HG03378 (cell line): ENCODE measurements at regions not wholly inside any gene's neighbourhood (a gene's known extent, or its start where the extent isn't known, plus 50 kb on each side); places are given as distances from the start of the nearest gene placed in this dataset.
"Not testable (repeated sequence)": the region's sequence is repeated elsewhere in the genome, so short reads cannot be mapped to it uniquely, and the experiment has no call there.

Experiments
- ATAC-seq: cut with Tn5 transposase; IDR thresholded peaks from one replicate; pipeline ENCODE4 v1.9.1; 2021; ENCODE audit warnings: mild to moderate bottlenecking, moderate library complexity; ENCODE audit not compliant: unreplicated experiment

DNA sequence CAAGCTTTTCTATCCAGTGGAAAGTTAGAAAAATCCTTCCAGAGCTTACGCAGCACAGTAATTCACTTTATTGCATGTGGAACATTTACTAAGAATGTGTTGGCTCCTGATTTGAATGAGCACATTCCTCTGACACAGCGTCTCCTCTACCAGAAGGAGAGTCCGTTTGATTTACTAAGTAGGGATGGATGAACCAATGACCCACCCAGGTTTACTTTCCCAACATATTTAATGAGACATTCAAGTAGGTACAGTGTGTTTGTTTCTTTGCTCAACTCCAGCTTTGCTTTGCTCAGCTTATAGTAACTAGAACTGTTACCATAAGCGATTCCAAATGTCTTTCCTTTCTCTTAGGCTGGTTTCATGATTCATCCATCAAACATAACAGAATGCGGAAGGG is 161.7 kb downstream of the SMARCA1 start:
- no peak for ATAC-seq

DNA sequence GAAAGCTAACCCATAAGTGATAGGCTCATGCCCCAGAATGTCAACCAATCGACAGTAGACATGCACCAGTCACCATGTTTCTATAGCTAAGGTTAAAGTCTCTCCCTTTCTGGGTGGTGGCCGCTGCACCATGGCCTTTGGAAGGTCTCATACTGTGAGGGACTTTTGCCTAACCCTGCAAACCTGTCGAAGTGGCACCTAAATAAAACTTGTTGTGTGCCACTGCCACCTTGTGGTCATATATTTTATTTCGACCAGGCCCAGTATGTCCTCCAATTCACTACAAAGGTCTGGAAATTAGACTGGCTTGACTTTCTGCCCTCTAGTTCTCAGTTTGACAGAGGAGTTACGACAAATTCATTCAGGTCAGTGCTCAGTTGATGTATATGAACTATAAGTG is 163.1 kb downstream of the SMARCA1 start:
- peak; percentile 94 for ATAC-seq

DNA sequence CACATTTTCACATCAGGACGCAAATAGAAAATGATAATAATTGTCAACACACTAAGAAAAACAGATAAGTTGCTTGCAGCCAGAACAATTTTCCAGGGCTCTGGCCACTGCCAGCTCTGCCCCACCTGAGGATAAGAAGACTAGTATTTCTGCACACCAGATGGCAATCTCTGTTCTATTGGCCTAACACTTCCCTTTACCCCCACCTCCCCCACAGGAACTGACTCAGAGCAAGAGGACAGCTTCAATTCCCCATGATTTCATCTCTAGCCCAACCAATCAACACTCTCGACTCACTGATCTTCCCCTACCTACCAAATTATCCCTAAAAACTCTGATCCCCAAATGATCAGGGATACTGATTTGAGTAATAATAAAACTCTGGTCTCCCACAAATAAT is 164.0 kb downstream of the SMARCA1 start:
- no peak for ATAC-seq

DNA sequence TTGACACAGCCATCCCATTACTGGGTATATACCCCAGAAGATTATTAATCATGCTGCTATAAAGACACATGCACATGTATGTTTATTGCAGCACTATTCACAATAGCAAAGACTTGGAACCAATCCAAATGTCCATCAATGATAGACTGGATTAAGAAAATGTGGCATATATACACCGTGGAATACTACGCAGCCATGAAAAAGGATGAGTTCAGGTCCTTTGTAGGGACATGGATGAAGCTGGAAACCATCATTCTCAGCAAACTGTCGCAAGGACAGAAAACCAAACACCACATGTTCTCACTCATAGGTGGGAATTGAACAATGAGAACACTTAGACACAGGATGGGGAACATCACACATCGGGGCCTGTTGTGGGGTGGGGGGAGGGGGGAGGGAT is 165.9 kb downstream of the SMARCA1 start:
- ATAC-seq: not testable (repeated sequence)

DNA sequence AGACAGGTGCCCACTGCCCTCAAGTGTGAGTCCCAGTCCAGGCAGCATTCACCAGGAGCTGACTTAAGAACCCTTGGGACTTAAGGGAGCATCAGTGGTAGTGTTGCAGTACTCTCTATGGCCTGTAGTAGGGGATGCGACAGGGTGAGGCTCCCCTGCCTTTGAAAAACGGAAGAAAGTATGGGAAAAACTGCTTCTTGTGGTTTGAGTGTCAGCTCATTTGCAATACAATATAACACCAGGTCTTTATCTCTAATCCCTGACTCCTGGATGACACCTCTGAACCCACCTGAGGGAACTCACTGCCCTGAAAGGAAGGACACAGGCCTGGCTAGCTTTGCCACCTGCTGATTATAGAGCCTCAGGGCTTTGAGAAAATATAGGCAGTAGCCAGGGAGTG is 176.0 kb downstream of the SMARCA1 start:
- peak; percentile 63 for ATAC-seq

DNA sequence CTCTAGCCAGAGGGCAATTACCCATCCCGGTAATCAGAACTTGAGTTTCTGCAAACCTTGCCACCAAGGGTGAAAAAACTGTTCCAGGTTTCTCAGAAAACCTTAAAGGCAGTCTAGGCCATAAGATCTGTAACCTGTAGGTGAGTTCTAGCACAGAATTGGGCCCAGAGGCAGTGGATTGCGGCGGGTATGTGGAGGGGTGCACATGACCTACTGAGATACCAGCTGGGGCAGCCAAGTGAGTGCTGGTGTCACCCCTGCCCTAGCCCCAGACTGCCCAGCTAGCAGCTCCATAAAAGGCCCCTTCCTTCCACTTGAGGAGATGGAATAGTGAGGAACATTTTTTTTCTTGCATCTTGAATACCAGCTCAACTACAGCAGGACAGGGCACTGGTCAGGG is 176.7 kb downstream of the SMARCA1 start:
- ATAC-seq: no peak

GRCh38 chrX:129337264-129337663 is 186.0 kb downstream of the SMARCA1 start:
- not testable (repeated sequence) for ATAC-seq

DNA sequence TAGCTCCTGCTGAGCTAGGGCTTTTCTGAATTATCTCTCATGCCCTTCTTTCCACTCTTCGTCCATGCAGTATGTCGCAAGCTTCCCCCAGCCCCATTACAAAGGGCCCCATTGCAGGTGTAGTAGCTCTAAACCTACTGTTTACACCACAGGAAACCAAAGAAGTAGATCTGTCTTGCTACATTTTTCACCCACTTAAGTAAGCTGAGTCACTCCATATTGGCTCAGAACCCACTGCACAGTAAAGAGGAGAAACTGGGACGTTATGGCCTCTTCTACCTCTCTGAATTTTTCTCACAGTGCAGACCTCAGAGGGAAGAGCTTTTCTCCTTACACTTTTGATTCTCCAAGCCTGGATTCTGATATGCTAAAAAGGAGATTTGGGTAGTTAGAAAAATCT is 200.2 kb downstream of the SMARCA1 start:
- ATAC-seq: no peak

GRCh38 chrX:129318375-129318774 is 204.9 kb downstream of the SMARCA1 start:
- no peak for ATAC-seq

DNA sequence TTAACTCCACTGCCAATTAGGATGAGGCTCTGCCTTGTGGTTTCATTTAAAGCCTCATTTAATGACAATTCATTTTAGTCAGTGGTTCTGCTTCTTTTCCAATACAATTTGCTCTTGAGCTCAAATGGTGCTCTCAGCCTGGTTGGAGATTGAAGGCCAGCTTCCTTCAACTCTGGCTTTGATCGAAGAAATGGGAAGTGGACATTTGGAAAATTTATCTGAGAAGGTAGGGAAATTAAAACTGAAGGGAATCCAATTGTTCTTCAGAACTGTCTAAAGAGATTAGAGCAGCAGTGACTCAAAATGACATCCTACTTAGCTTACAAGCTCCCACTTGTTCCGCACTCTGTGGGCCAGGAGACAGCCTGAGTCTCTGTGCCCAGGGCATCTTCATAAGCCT is 206.8 kb downstream of the SMARCA1 start:
- ATAC-seq: no peak

- ATAC-seq: no peak
Measured at GRCh38 chrX:129310000-129310399, 213.3 kb downstream of the SMARCA1 start.

DNA sequence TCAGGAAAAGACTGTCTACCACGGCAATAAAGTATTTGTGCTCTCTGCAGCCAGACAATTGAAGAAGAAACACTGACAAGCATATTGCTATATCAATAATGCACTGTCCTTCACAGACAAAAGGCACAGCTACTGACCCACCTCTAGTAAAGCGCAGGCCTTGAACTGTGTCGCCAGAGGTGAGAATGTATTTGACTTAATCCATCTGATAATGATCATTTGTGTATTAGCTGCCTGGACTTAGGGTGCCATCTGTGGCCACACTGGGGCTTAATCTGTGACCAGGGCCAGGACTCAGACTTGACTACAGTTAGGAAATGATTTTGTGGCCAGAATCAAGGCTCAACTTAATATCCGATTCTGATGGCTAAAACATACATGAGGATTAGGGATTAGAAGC is 260.4 kb downstream of the SMARCA1 start:
- ATAC-seq: no peak

DNA sequence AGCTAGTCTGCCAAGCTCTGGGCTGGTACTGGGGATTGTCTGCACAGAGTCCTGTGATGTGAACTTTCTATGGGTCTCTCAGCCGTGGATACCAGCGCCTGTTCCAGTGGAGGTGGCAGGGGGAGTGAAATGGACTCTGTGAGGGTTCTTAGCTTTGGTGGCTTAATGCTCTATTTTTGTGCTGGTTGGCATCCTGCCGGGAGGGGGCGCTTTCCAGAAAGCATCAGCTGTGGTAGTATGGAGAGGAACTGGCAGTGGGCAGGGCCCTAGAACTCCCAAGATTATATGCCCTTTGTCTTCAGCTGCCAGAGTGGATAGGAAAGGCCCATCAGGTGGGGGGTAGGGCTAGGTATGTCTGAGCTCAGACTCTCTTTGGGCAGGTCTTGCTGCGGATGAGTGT is 267.8 kb downstream of the SMARCA1 start:
- not testable (repeated sequence) for ATAC-seq

DNA sequence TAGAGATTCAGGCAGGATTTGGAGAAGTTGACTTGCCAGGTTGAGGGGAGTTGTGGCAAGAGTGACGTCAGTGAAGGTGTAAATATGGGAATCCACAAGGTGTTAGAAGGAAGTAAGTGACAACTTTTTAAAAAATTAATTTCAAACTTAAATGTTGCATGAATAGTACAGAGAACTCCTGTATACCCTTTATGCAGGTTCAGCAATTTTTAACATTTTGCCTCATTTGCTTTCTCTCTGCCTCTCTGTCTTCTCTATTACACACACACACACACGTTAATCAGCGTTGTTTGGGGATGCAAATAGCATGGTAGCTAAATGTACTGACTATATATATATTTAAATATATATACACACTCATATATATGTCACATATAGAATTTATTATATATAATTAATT is 273.7 kb downstream of the SMARCA1 start:
- no peak for ATAC-seq

GRCh38 chrX:129247642-129248041 is 275.6 kb downstream of the SMARCA1 start:
- ATAC-seq: no peak

DNA sequence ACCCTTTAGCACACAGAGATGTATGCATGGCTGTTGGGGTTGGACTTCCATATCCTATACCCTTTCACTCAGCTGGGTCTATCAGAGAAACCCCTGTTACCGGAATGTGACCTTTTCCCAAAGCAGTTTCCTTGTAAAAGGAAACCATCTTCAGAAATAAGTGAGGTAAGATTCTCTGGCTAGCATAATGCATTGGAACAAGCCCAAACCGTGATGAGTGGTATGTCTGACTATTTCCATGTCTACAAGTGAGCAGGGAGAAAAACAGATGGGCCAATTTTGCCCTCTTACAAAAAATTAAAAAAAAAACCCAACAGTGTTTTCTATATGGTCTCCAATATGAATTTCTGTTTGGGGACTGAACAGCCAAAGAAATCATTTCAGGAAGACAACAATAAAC is 283.9 kb downstream of the SMARCA1 start:
- ATAC-seq: no peak

DNA sequence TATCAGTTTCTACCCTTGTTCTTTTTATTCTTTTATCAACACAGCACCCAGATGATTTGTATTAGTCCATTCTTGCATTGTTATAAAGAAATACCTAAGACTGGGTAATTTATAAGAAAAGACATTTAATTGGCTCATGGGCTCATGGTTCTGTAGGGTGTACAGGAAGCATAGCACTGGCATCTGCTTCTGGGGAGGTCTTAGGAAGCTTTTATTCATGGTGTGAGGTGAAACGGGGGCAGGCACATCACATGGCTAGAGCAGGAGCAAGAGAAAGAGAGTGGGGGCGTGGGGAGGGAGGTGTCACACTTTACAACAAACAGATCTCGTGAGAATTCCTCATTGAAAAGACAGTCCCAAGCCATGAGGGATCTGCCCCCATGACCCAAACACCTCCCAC is 285.3 kb downstream of the SMARCA1 start:
- no peak for ATAC-seq

DNA sequence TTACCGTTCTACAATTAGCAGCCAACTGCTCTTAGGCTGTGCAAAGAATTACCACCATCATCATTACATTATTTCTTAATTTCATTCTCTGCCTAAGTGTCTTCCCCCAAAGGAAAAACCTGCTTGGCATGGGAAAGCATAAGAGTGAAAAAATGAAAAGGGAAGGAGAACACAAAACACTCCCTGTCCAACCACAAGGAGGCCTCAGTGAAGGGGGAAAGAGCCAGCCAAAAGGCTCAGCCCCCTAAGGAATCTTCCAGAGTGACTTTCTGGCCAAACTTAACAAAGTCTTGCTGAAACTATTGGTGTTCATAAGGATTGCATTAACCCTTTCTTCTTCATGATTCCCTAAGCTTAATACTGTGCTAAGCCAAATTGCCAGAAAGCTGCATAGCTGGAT is 287.4 kb downstream of the SMARCA1 start:
- ATAC-seq: no peak

- no peak for ATAC-seq
Measured at GRCh38 chrX:129233786-129234185, 289.5 kb downstream of the SMARCA1 start.

- ATAC-seq: no peak
Measured at GRCh38 chrX:129230850-129231512, 292.3 kb downstream of the SMARCA1 start.

DNA sequence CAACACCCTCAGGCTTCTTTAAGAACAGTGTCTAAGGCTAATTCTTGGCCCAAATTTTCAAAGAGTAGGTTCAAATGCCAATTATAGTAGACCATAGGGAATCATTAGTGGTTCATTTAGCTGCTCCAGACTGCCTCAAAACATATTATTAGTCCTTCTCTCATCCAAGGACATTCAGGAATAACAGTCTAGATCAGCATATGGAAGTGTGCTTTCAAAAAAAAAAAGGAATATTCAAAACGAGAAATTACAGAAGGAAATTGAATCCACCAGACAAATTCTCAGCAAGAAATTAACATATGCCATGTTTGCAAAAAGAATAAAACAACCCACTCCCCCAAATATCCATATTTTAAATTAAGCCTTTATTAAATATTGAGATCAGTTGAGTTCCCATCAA is 293.1 kb downstream of the SMARCA1 start:
- ATAC-seq: no peak

- ATAC-seq: no peak
Measured at GRCh38 chrX:129227366-129227765, 295.9 kb downstream of the SMARCA1 start.

DNA sequence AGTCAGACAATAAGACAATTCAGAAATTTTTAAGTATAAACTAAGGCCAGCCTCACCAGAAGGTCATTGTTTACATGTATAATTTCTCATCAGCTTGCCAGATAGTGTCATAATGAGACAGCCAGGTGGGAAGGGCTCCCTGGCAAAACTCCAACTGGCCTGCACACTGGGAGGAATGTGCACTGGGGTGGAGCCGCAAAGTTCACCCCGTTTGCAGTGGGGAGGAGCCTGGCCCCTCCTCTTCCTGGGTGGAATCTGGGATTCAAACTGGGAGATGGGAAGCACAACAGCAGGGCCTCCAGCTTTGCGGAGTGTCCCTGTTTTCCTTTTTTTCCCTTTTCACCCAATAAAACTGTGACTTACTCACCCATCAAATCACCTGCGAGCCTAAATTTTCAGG is 329.9 kb downstream of the SMARCA1 start:
- no peak for ATAC-seq
